Neuronal stem cell (in vitro differentiated cells): ENCODE measurements at regions not wholly inside any gene's neighbourhood (a gene's known extent, or its start where the extent isn't known, plus 50 kb on each side); places are given as distances from the start of the nearest gene placed in this dataset.

Experiments
- DNase-seq: peaks from one replicate; pipeline ENCODE4 v3.0.0-alpha.2; 2013; ENCODE audit warnings: low spot score
- H2AFZ ChIP-seq: one replicate; pipeline ENCODE4 v1.6.1; 2013; ENCODE audit warnings: mild to moderate bottlenecking, low read length, inconsistent platforms
- H2AK5ac ChIP-seq: 2 replicates; pipeline ENCODE4 v1.6.1; 2013; ENCODE audit warnings: low read depth, mild to moderate bottlenecking, inconsistent platforms, low read length, moderate library complexity, mixed read lengths
- H2BK120ac ChIP-seq: 2 replicates; pipeline ENCODE4 v1.6.1; 2013; ENCODE audit warnings: low read depth, mild to moderate bottlenecking, inconsistent platforms, low read length, moderate library complexity, mixed read lengths
- H2BK12ac ChIP-seq: one replicate; pipeline ENCODE4 v1.6.1; 2013; ENCODE audit warnings: low read length, inconsistent platforms
- H2BK15ac ChIP-seq: 2 replicates; pipeline ENCODE4 v1.6.1; 2013; ENCODE audit warnings: mild to moderate bottlenecking, low read length, inconsistent platforms, mixed read lengths
- H2BK5ac ChIP-seq: one replicate; pipeline ENCODE4 v1.6.1; 2013; ENCODE audit warnings: inconsistent platforms, mild to moderate bottlenecking, low read length, moderate library complexity
- H3K14ac ChIP-seq: one replicate; pipeline ENCODE4 v1.6.1; 2013; ENCODE audit warnings: low read length, inconsistent platforms
- H3K18ac ChIP-seq: 2 replicates; pipeline ENCODE4 v1.6.1; 2013; ENCODE audit warnings: low read length, inconsistent platforms
- H3K23ac ChIP-seq: 2 replicates; pipeline ENCODE4 v1.6.1; 2013; ENCODE audit warnings: low read depth, mild to moderate bottlenecking, mixed read lengths, low read length, inconsistent platforms; ENCODE audit not compliant: poor library complexity
- H3K27ac ChIP-seq: replicated peaks from 3 replicates; pipeline ENCODE4 v1.5.1; 2013; ENCODE audit warnings: low read length, inconsistent platforms
- H3K27me3 ChIP-seq, 3 experiments: 2 replicates each; pipeline ENCODE4 v1.6.1; 2013; ENCODE audit warnings: low read length in 3 of 3, mild to moderate bottlenecking in 2 of 3, inconsistent platforms in 1 of 3, low read depth in 1 of 3, mixed read lengths in 1 of 3, moderate library complexity in 1 of 3; ENCODE audit not compliant: control insufficient read depth in 3 of 3, insufficient read depth in 3 of 3
- H3K36me3 ChIP-seq, 2 donors: replicated peaks in 1 of 2; 2 replicates each; pipeline ENCODE4 v1.6.1; 2013; ENCODE audit warnings: low read length in 2 of 2; ENCODE audit not compliant: control insufficient read depth in 2 of 2, insufficient read depth in 2 of 2
- H3K4ac ChIP-seq: 2 replicates; pipeline ENCODE4 v1.6.1; 2013; ENCODE audit warnings: inconsistent platforms, mild to moderate bottlenecking, low read length, moderate library complexity
- H3K4me1 ChIP-seq, 2 donors: 1 replicate in 1 of 2; 2 replicates in 1 of 2; pipeline ENCODE4 v1.6.1; 2013; ENCODE audit warnings: low read length in 2 of 2, low read depth in 1 of 2; ENCODE audit not compliant: control insufficient read depth in 2 of 2, insufficient read depth in 1 of 2
- H3K4me2 ChIP-seq: one replicate; pipeline ENCODE4 v1.6.1; 2013; ENCODE audit warnings: mild to moderate bottlenecking, low read length, inconsistent platforms; ENCODE audit not compliant: insufficient read depth, poor library complexity, severe bottlenecking
- H3K4me3 ChIP-seq, 2 donors: 2 replicates each; pipeline ENCODE4 v1.5.1; 2013; ENCODE audit warnings: low read length in 2 of 2, mild to moderate bottlenecking in 2 of 2, inconsistent platforms in 1 of 2, moderate library complexity in 1 of 2
- H3K79me1 ChIP-seq: one replicate; pipeline ENCODE4 v1.6.1; 2013; ENCODE audit warnings: low read depth, mild to moderate bottlenecking, inconsistent platforms, low read length, moderate library complexity
- H3K9ac ChIP-seq: one replicate; pipeline ENCODE4 v1.6.1; 2013; ENCODE audit warnings: mild to moderate bottlenecking, low read depth, low read length, inconsistent platforms; ENCODE audit not compliant: poor library complexity
- H3K9me3 ChIP-seq, 2 donors: replicated peaks in 1 of 2; 2 replicates each; pipeline versions ENCODE3 to v1.6.1; 2013; ENCODE audit warnings: low read length in 2 of 2, mild to moderate bottlenecking in 2 of 2, inconsistent platforms in 1 of 2, low read depth in 1 of 2, mixed read lengths in 1 of 2, moderate library complexity in 1 of 2; ENCODE audit not compliant: control insufficient read depth in 2 of 2, insufficient read depth in 1 of 2
- H4K8ac ChIP-seq: one replicate; pipeline ENCODE4 v1.6.1; 2013; ENCODE audit warnings: low read depth, mild to moderate bottlenecking, inconsistent platforms, low read length, moderate library complexity
- H4K91ac ChIP-seq: one replicate; pipeline ENCODE4 v1.6.1; 2013; ENCODE audit warnings: low read length, low read depth, mild to moderate bottlenecking, inconsistent platforms; ENCODE audit not compliant: poor library complexity
- WGBS, 2 donors: extraction: QIAGEN DNeasy Blood & Tissue Kit; methylation state at CpG; one replicate each; pipeline ENCODE4 v1.1.7; 2013; ENCODE audit warnings: missing lambda C conversion rate in 2 of 2, mixed read lengths in 1 of 2; ENCODE audit not compliant: insufficient read length in 2 of 2, insufficient replicate concordance in 1 of 2; ENCODE audit errors: extremely low coverage in 2 of 2; 5-methylcytosine and 5-hydroxymethylcytosine counted together

DNA sequence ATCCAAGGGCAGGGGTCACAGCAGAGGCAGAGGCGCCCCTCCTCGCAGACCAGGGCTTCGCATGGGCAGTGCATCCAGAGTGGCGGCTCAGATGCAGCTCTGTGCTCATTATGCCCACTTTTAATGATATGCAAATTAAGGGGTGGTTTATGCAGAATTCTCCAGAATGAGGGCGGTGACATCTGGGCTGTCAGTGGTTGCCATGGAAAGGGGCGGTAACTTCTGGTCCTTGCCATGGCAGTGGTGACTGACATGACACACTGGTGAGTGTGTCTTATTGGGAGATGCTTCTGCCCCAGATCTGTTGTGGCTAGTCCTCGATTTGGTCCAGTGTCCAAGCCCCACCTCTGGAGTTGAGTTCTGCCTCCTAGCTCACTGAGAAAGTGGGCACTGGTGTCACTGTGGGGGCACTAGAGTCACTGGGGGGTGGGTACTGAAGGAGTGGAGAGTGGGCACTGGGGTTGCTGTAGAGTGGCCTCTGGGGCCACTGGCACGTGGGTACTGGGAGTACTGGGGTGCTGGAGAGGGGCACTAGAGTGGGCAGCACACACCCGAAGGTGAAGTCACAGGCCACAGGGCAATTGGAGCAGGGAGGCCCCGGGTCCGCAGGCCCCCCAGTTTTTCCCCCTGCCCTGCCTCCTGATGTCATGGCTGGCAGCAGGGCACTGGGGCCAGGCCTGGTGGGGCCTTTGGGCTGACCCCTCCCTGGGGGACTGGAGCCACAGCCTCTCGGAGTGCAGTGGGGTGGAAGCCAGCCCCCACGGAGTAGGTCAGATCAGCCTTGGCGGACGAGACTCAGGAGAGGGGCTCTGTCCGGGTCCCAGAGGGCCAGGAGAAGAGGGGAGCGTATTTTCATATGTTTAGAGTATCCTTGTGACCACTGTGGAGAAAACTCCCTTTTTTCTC lies 98.6 kb upstream of the NKX1-1 start:
- H3K9me3 ChIP-seq, result no peaks in the 10 kb centered on the region
- H3K79me1 ChIP-seq, result no peaks in the 10 kb centered on the region
- no peak overlapping the region for H4K8ac ChIP-seq
- H4K91ac ChIP-seq, result no peak overlapping the region
- H2AK5ac ChIP-seq, result no peak overlapping the region
- WGBS, 2 donors, result no CpG with 5 or more reads among the region's 17 CpGs
- peak overlapping the region; percentile 19 for H2BK120ac ChIP-seq
- no peak overlapping the region for H3K4ac ChIP-seq
- H3K14ac ChIP-seq, result no peak overlapping the region
- no peak overlapping the region for H2AFZ ChIP-seq
- no peak overlapping the region for H2BK5ac ChIP-seq
- peaks cover 0 to 26% (median 0%) of the 10 kb centered on the region in 3 experiments for H3K27me3 ChIP-seq
- H3K23ac ChIP-seq, result peak overlapping the region; percentile 73
- no peak for DNase-seq
- no peak overlapping the region for H3K27ac ChIP-seq
- no peak overlapping the region for H3K9ac ChIP-seq
- peak overlapping the region; percentile 67 for H3K18ac ChIP-seq
- peaks cover 3 to 11% of the 10 kb centered on the region in 2 donors for H3K4me1 ChIP-seq
- no peak overlapping the region for H2BK15ac ChIP-seq
- H3K4me3 ChIP-seq, result no peak overlapping the region
- H2BK12ac ChIP-seq, result no peak overlapping the region
- H3K36me3 ChIP-seq, result no peaks in the 10 kb centered on the region
- no peak overlapping the region for H3K4me2 ChIP-seq

DNA sequence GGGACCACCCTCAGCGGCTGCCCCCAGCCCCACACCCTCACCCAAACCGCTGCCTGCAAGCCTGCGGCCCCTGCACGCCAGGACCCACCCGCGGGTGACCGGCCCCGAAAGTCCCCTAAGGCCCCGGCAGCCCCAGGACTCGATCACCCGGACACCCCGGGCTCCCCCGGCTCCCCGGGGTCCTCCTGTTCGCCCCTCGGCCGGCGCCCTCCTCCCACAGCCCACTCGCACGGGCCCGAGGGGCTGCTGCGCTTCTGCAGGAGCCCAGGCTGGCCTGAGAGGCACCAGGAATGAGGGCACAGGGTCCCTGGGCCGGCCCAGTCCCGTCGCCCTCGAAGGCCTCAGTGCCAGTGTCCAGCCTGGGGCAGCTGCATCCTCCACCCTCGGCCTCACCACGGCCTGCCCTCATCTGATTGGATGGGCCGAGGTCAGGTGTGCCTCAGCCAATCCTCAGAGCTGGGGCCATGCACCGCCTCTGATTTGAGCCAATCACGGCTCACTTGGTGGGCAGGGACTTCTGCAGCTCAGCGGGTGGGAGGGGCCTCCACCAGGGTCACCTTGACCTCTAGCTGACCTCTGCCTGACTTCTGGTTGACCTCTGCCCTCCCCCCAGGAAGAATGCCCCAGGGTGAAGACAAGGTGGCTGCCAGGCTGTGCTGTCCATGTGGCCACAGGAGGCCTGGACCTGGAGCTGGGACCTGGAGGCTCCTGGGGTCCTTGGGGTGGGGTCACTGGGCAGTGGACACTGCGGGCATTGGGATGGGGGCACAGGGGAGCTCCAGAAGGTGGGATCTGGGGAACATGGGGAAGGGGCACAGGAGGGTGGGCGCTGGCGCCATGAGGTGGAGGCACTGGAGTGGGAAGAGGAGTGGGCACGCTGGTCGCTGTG lies 97.6 kb upstream of the NKX1-1 start:
- H2AK5ac ChIP-seq, result peak overlapping the region; percentile 63
- H2BK15ac ChIP-seq, result peak overlapping the region; percentile 49
- no peak overlapping the region for H2BK12ac ChIP-seq
- no peak overlapping the region for H3K4ac ChIP-seq
- peaks cover 3 to 12% of the 10 kb centered on the region in 2 donors for H3K4me1 ChIP-seq
- no peak overlapping the region for H3K23ac ChIP-seq
- H3K27me3 ChIP-seq, result peaks cover 0 to 20% (median 0%) of the 10 kb centered on the region in 3 experiments
- H3K9ac ChIP-seq, result no peak overlapping the region
- H3K9me3 ChIP-seq, result peaks cover 0 to 2% of the 10 kb centered on the region in 2 donors
- no peak overlapping the region for H2BK120ac ChIP-seq
- H3K27ac ChIP-seq, result no peak overlapping the region
- H3K4me2 ChIP-seq, result no peak overlapping the region
- no peak overlapping the region for H2AFZ ChIP-seq
- H3K36me3 ChIP-seq, result no peaks in the 10 kb centered on the region
- H3K79me1 ChIP-seq, result no peaks in the 10 kb centered on the region
- DNase-seq, result no peak
- no peak overlapping the region for H3K14ac ChIP-seq
- no peak overlapping the region for H4K8ac ChIP-seq
- H2BK5ac ChIP-seq, result peak overlapping the region; percentile 42
- no CpG with 5 or more reads among the region's 37 CpGs for WGBS, 2 donors
- peak overlapping the region in 1 of 2 donors; percentile 21 for H3K4me3 ChIP-seq
- H3K18ac ChIP-seq, result peak overlapping the region; percentile 64
- H4K91ac ChIP-seq, result no peak overlapping the region

DNA sequence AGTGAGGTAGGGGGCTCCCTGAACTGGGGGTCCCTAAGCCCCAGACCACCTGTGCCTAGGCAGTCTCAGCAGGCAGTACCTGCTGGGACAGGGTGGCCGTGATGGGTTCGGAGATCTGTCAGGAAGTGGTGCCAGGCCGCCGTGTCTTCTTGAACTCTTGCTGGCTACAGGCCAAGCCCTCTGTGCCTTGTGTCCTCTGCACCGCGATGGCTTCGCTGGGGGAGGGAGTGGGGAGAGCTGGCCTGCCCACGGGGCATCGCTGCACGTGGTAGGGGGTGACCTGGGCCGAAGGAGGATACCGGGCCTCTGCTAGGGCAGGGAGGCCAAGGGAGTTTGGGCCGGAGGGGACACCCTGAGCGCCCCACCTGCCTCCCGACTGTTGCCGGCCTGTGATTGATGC lies 96.7 kb upstream of the NKX1-1 start:
- no peak for DNase-seq
- Histone ChIP-seq H3K9ac (no peak overlapping the region), H2BK5ac (peak overlapping the region; percentile 95), H3K27me3 (peaks cover 0 to 18% (median 0%) of the 10 kb centered on the region in 3 experiments), H2BK15ac (peak overlapping the region; percentile 67), H3K4ac (no peak overlapping the region), H3K36me3 (no peaks in the 10 kb centered on the region), H2BK12ac (no peak overlapping the region), H2AFZ (no peak overlapping the region), H3K9me3 (peaks cover 0 to 2% of the 10 kb centered on the region in 2 donors), H3K18ac (peak overlapping the region; percentile 85), H2BK120ac (no peak overlapping the region), H3K4me3 (no peak overlapping the region), H3K4me1 (peaks cover 3 to 12% of the 10 kb centered on the region in 2 donors), H3K23ac (no peak overlapping the region), H3K79me1 (no peaks in the 10 kb centered on the region), H4K91ac (no peak overlapping the region), H2AK5ac (peak overlapping the region; percentile 97), H3K14ac (peak overlapping the region; percentile 98), H3K4me2 (no peak overlapping the region), H4K8ac (no peak overlapping the region), H3K27ac (no peak overlapping the region)
- no CpG with 5 or more reads among the region's 16 CpGs for WGBS, 2 donors
